Neural crest cell (in vitro differentiated cells): ENCODE measurements at regions not wholly inside any gene's neighbourhood (a gene's known extent, or its start where the extent isn't known, plus 50 kb on each side); places are given as distances from the start of the nearest gene placed in this dataset.

Experiments
- DNase-seq: peaks from one replicate; pipeline ENCODE4 v3.0.0; 2021; ENCODE audit warnings: low read depth, mixed read lengths, low spot score
- H3K27ac Mint-ChIP-seq: one replicate; pipeline ENCODE4 v1.8.0; 2021; ENCODE audit warnings: mild to moderate bottlenecking, mixed read lengths; ENCODE audit not compliant: unreplicated experiment
- H3K27me3 Mint-ChIP-seq: 2 replicates; pipeline ENCODE4 v1.8.0; 2021; ENCODE audit warnings: low read depth, mild to moderate bottlenecking, mixed read lengths
- H3K36me3 Mint-ChIP-seq: 2 replicates; pipeline ENCODE4 v1.8.0; 2021; ENCODE audit warnings: low read depth, mild to moderate bottlenecking, mixed read lengths
- H3K4me1 Mint-ChIP-seq: 2 replicates; pipeline ENCODE4 v1.8.0; 2021; ENCODE audit warnings: mixed read lengths
- H3K4me3 Mint-ChIP-seq: one replicate; pipeline ENCODE4 v1.8.0; 2021; ENCODE audit warnings: mild to moderate bottlenecking, mixed read lengths
- H3K9me3 Mint-ChIP-seq: 2 replicates; pipeline ENCODE4 v1.8.0; 2021; ENCODE audit warnings: mixed read lengths
- TF ChIP-seq, protein P1 (sequence below): fragments of 200-600 bp; sonication (generic); conservative IDR thresholded peaks from 2 replicates; pipeline ENCODE4 v1.5.0; 2021; ENCODE audit warnings: antibody characterized with exemption, mild to moderate bottlenecking

DNA sequence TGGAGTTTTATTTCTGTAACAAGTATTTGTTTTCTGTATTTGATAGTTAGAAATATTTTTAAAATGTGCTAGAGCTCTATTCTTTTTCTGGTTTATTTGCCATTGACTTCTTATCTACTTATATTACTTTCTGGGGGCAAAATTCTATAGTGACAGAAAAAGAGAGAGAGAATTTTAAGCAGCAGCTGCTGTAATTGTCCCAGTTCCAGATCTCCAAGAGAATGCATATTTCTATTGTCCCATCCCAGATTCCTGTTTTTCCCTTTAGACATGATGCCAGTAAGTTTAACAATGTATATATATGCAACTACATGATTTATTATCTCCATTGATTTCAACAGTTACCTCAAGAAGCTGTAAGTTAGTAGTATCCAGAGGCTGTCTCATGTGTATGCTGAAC, 541.7 kb upstream of the ZNF385D start:
- Mint-ChIP-seq H3K4me3 (no peak overlapping the region), H3K9me3 (no peaks in the 10 kb centered on the region), H3K36me3 (no peaks in the 10 kb centered on the region), H3K4me1 (no peaks in the 10 kb centered on the region), H3K27ac (no peak overlapping the region), H3K27me3 (no peaks in the 10 kb centered on the region)
- TF ChIP-seq, protein P1, sequence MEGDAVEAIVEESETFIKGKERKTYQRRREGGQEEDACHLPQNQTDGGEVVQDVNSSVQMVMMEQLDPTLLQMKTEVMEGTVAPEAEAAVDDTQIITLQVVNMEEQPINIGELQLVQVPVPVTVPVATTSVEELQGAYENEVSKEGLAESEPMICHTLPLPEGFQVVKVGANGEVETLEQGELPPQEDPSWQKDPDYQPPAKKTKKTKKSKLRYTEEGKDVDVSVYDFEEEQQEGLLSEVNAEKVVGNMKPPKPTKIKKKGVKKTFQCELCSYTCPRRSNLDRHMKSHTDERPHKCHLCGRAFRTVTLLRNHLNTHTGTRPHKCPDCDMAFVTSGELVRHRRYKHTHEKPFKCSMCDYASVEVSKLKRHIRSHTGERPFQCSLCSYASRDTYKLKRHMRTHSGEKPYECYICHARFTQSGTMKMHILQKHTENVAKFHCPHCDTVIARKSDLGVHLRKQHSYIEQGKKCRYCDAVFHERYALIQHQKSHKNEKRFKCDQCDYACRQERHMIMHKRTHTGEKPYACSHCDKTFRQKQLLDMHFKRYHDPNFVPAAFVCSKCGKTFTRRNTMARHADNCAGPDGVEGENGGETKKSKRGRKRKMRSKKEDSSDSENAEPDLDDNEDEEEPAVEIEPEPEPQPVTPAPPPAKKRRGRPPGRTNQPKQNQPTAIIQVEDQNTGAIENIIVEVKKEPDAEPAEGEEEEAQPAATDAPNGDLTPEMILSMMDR: no peak
- DNase-seq: no peak

GRCh38 chr3:22296601-22297000, 545.6 kb upstream of the ZNF385D start:
- TF ChIP-seq, protein P1: no peak
- H3K4me3 Mint-ChIP-seq: no peak overlapping the region
- no peaks in the 10 kb centered on the region for H3K27me3 Mint-ChIP-seq
- no peaks in the 10 kb centered on the region for H3K4me1 Mint-ChIP-seq
- DNase-seq: no peak
- no peaks in the 10 kb centered on the region for H3K36me3 Mint-ChIP-seq
- H3K9me3 Mint-ChIP-seq: peaks cover 8% of the 10 kb centered on the region
- H3K27ac Mint-ChIP-seq: no peak overlapping the region

GRCh38 chr3:22297436-22297835, 546.4 kb upstream of the ZNF385D start:
- no peaks in the 10 kb centered on the region for H3K27me3 Mint-ChIP-seq
- no peaks in the 10 kb centered on the region for H3K36me3 Mint-ChIP-seq
- H3K9me3 Mint-ChIP-seq: peaks cover 8% of the 10 kb centered on the region
- H3K4me3 Mint-ChIP-seq: no peak overlapping the region
- H3K4me1 Mint-ChIP-seq: no peaks in the 10 kb centered on the region
- TF ChIP-seq, protein P1: no peak
- H3K27ac Mint-ChIP-seq: no peak overlapping the region
- no peak for DNase-seq

DNA sequence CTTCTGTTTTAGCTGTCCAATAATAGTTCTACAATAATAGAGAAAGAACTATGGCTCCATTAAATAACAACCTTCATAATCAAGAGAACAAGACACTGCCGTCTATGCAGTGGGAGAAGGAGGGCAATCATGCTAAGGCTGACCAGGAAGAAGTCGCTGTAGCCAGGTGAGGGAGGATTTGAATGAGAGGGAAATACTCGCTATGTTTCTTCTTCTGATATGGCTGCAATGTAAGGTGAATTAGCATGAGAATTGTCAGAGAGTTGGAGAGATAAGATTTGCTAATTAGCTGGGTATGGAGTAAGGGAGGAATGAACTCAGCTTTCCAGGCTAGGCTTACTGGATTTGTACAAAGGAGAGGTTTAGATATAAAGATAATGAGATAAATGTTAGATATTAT, 555.4 kb upstream of the ZNF385D start:
- Mint-ChIP-seq H3K4me3 (no peak overlapping the region), H3K27ac (no peak overlapping the region), H3K4me1 (no peaks in the 10 kb centered on the region), H3K9me3 (peaks cover 5% of the 10 kb centered on the region), H3K27me3 (no peaks in the 10 kb centered on the region), H3K36me3 (no peaks in the 10 kb centered on the region)
- TF ChIP-seq, protein P1: no peak
- DNase-seq: no peak

- TF ChIP-seq, protein P1: no peak
- H3K27ac Mint-ChIP-seq: no peak overlapping the region
Measured at GRCh38 chr3:22308871-22309270, 557.9 kb upstream of the ZNF385D start.

GRCh38 chr3:22315925-22316324, 564.9 kb upstream of the ZNF385D start:
- Mint-ChIP-seq H3K36me3 (no peaks in the 10 kb centered on the region), H3K4me3 (no peak overlapping the region), H3K9me3 (no peaks in the 10 kb centered on the region), H3K27ac (no peak overlapping the region), H3K27me3 (no peaks in the 10 kb centered on the region), H3K4me1 (no peaks in the 10 kb centered on the region)
- TF ChIP-seq, protein P1: no peak
- DNase-seq: no peak

More at GRCh38 chr3:22308871-22309270, 557.9 kb upstream of the ZNF385D start:
- no peaks in the 10 kb centered on the region for H3K9me3 Mint-ChIP-seq
- H3K27me3 Mint-ChIP-seq: no peaks in the 10 kb centered on the region
- no peak overlapping the region for H3K4me3 Mint-ChIP-seq
- no peak for DNase-seq
- H3K36me3 Mint-ChIP-seq: no peaks in the 10 kb centered on the region
- H3K4me1 Mint-ChIP-seq: no peaks in the 10 kb centered on the region
